Gastrocnemius medialis (tissue), 4 donors: ENCODE measurements at regions not wholly inside any gene's neighbourhood (a gene's known extent, or its start where the extent isn't known, plus 50 kb on each side); places are given as distances from the start of the nearest gene placed in this dataset.

Experiments used
- ATAC-seq, 2 donors: fragments of 150-250 bp; one replicate each; pipeline ENCODE4 v1.9.1; 2016
- DNase-seq, 2 donors: peaks; one replicate each; pipeline ENCODE4 v3.0.0-alpha.2; 2019
- H3K27ac ChIP-seq, 4 donors: fragments of 200-600 bp; sonication (generic); 1 replicate in 1 of 4; 2 replicates in 3 of 4; pipeline ENCODE4 v1.5.1; 2016 to 2018; ENCODE audit warnings: mild to moderate bottlenecking in 2 of 4, moderate library complexity in 1 of 4
- H3K27me3 ChIP-seq, 3 donors: fragments of 200-600 bp; sonication (generic) in 2 of 3; 1 replicate in 1 of 3; 2 replicates in 2 of 3; pipeline versions ENCODE4 v1.5.1 to v1.6.0; 2016 to 2019; ENCODE audit warnings: mild to moderate bottlenecking in 1 of 3, moderate library complexity in 1 of 3
- H3K36me3 ChIP-seq, 2 donors: fragments of 200-600 bp; sonication (generic) in 1 of 2; one replicate each; pipeline ENCODE4 v1.5.1; 2017 to 2018
- H3K4me1 ChIP-seq, 2 donors: fragments of 200-600 bp; sonication (generic) in 1 of 2; one replicate each; pipeline ENCODE4 v1.5.1; 2016 to 2017; ENCODE audit warnings: mild to moderate bottlenecking in 2 of 2
- H3K4me3 ChIP-seq, 4 donors: fragments of 200-600 bp; sonication (generic) in 3 of 4; 1 replicate in 1 of 4; 2 replicates in 3 of 4; pipeline ENCODE4 v1.5.1; 2016 to 2019; ENCODE audit warnings: mild to moderate bottlenecking in 2 of 4
- H3K9me3 ChIP-seq, 3 donors: fragments of 200-600 bp; sonication (generic) in 2 of 3; 1 replicate in 1 of 3; 2 replicates in 2 of 3; pipeline ENCODE4 v1.5.1; 2016 to 2019
- CTCF ChIP-seq, 5 experiments: fragments of 450-650 bp in 3 of 5; fragments of 200-600 bp in 2 of 5; sonication (generic) in 2 of 5; IDR thresholded peaks in 4 of 5; conservative IDR thresholded peaks in 1 of 5; 1 replicate in 4 of 5; 2 replicates in 1 of 5; pipeline ENCODE4 v1.5.1; 2016 to 2019; ENCODE audit warnings: antibody characterized with exemption in 5 of 5, mild to moderate bottlenecking in 3 of 5, moderate library complexity in 3 of 5
- POLR2A ChIP-seq, 2 donors: fragments of 450-650 bp; IDR thresholded peaks; one replicate each; pipeline ENCODE4 v1.6.1; 2017; ENCODE audit warnings: antibody characterized with exemption in 2 of 2, mild to moderate bottlenecking in 2 of 2, moderate library complexity in 2 of 2
- in situ Hi-C, 4 donors: fragments of 200-750 bp; cut with MboI; loops; one replicate each; pipeline versions ENCODE4 v1.15.0 to v1.8.0; 2017; ENCODE audit warnings: low sequenced_read_pairs in 4 of 4
- intact Hi-C: fragments of 100-400 bp; cut with DNase I; formaldehyde crosslinking; loops from one replicate; pipeline ENCODE4 v1.15.1; 2023; ENCODE audit warnings: low total_unique reads

GRCh38 chr6:78025502-78025901, 372.7 kb downstream of the MEI4 start:
- Histone ChIP-seq H3K4me3 (no peak overlapping the region), H3K9me3 (no peaks in the 10 kb centered on the region), H3K4me1 (no peaks in the 10 kb centered on the region), H3K27me3 (no peaks in the 10 kb centered on the region), H3K27ac (no peak overlapping the region), H3K36me3 (no peaks in the 10 kb centered on the region)
- in situ Hi-C loops, result no loop called here
- ATAC-seq (no peak), DNase-seq (no peak)
- intact Hi-C loops, result no loop called here
- TF ChIP-seq CTCF (IDR thresholded peaks at IDR 0.05 in 4 of 5, conservative IDR thresholded peaks at IDR 0.05 in 1 of 5), result no peak
- no peak for TF ChIP-seq POLR2A (IDR thresholded peaks at IDR 0.05)

GRCh38 chr6:78031228-78031627, 378.4 kb downstream of the MEI4 start:
- intact Hi-C loops, result no loop called here
- Histone ChIP-seq H3K4me1 (no peaks in the 10 kb centered on the region), H3K27ac (no peak overlapping the region), H3K27me3 (no peaks in the 10 kb centered on the region), H3K4me3 (no peak overlapping the region), H3K36me3 (no peaks in the 10 kb centered on the region), H3K9me3 (no peaks in the 10 kb centered on the region)
- no peak for DNase-seq
- in situ Hi-C loops, result no loop called here
- TF ChIP-seq CTCF (IDR thresholded peaks at IDR 0.05 in 4 of 5, conservative IDR thresholded peaks at IDR 0.05 in 1 of 5) (no peak), POLR2A (IDR thresholded peaks at IDR 0.05) (no peak)
- ATAC-seq, result no peak

- no peak for DNase-seq
- no peaks in the 10 kb centered on the region for H3K27me3 ChIP-seq
- TF ChIP-seq POLR2A (IDR thresholded peaks at IDR 0.05) (no peak), CTCF (IDR thresholded peaks at IDR 0.05 in 4 of 5, conservative IDR thresholded peaks at IDR 0.05 in 1 of 5) (no peak)
These were observed 406.3 kb downstream of the MEI4 start for GRCh38 chr6:78059171-78059570.

GRCh38 chr6:78062993-78063392, 410.2 kb downstream of the MEI4 start:
- Histone ChIP-seq H3K36me3 (no peaks in the 10 kb centered on the region), H3K27ac (no peak overlapping the region), H3K9me3 (no peaks in the 10 kb centered on the region), H3K4me1 (no peaks in the 10 kb centered on the region), H3K27me3 (no peaks in the 10 kb centered on the region), H3K4me3 (no peak overlapping the region)
- in situ Hi-C loops (no loop called here), intact Hi-C loops (no loop called here)
- no peak for ATAC-seq
- no peak for DNase-seq
- no peak for TF ChIP-seq CTCF (IDR thresholded peaks at IDR 0.05 in 4 of 5, conservative IDR thresholded peaks at IDR 0.05 in 1 of 5)
- no peak for TF ChIP-seq POLR2A (IDR thresholded peaks at IDR 0.05)

More at GRCh38 chr6:78059171-78059570, 406.3 kb downstream of the MEI4 start:
- no peaks in the 10 kb centered on the region for H3K4me1 ChIP-seq
- intact Hi-C loops (no loop called here), in situ Hi-C loops (no loop called here)
- no peak overlapping the region for H3K27ac ChIP-seq
- H3K4me3 ChIP-seq, result no peak overlapping the region
- no peaks in the 10 kb centered on the region for H3K9me3 ChIP-seq
- H3K36me3 ChIP-seq, result no peaks in the 10 kb centered on the region
- no peak for ATAC-seq

- Histone ChIP-seq H3K4me1 (no peaks in the 10 kb centered on the region), H3K27me3 (no peaks in the 10 kb centered on the region), H3K4me3 (no peak overlapping the region), H3K27ac (no peak overlapping the region), H3K9me3 (no peaks in the 10 kb centered on the region), H3K36me3 (no peaks in the 10 kb centered on the region)
- in situ Hi-C loops (no loop called here), intact Hi-C loops (no loop called here)
- ATAC-seq (no peak), DNase-seq (no peak)
- TF ChIP-seq CTCF (IDR thresholded peaks at IDR 0.05 in 4 of 5, conservative IDR thresholded peaks at IDR 0.05 in 1 of 5) (no peak), POLR2A (IDR thresholded peaks at IDR 0.05) (no peak)
These were observed 423.5 kb downstream of the MEI4 start for GRCh38 chr6:78076371-78076770.
